DOHH2 (cell line): ENCODE measurements at regions not wholly inside any gene's neighbourhood (a gene's known extent, or its start where the extent isn't known, plus 50 kb on each side); places are given as distances from the start of the nearest gene placed in this dataset.

Source experiments
- H3F3A ChIP-seq: fragments of 200-600 bp; sonication (generic), shearing (Covaris generic); 2 replicates; pipeline ENCODE4 v1.6.0; 2016; ENCODE audit warnings: antibody characterized with exemption, mild to moderate bottlenecking; ENCODE audit not compliant: control insufficient read depth, insufficient read depth
- H3K27ac ChIP-seq: fragments of 200-600 bp; sonication (generic); 2 replicates; pipeline ENCODE4 v1.5.1; 2014; ENCODE audit warnings: low read depth, mild to moderate bottlenecking, low read length, moderate library complexity
- H3K27me3 ChIP-seq: fragments of 200-600 bp; sonication (generic); 2 replicates; pipeline ENCODE4 v1.6.1; 2014; ENCODE audit warnings: mild to moderate bottlenecking, low read length, mixed read lengths; ENCODE audit not compliant: control insufficient read depth
- H3K36me3 ChIP-seq: fragments of 200-600 bp; sonication (generic); 2 replicates; pipeline ENCODE4 v1.6.1; 2014; ENCODE audit warnings: mild to moderate bottlenecking, low read length, moderate library complexity, mixed read lengths; ENCODE audit not compliant: control insufficient read depth
- H3K4me1 ChIP-seq: fragments of 200-600 bp; sonication (generic); 2 replicates; pipeline ENCODE4 v1.6.1; 2014; ENCODE audit warnings: mild to moderate bottlenecking, low read length, mixed read lengths; ENCODE audit not compliant: control insufficient read depth
- H3K4me2 ChIP-seq: fragments of 200-600 bp; sonication (generic); 2 replicates; pipeline ENCODE4 v1.6.0; 2014; ENCODE audit warnings: mild to moderate bottlenecking, low read length, moderate library complexity
- H3K4me3 ChIP-seq: fragments of 200-600 bp; sonication (generic); 2 replicates; pipeline ENCODE4 v1.5.1; 2014; ENCODE audit warnings: mild to moderate bottlenecking, low read length, mixed read lengths
- H3K79me2 ChIP-seq: fragments of 200-600 bp; sonication (generic); 2 replicates; pipeline ENCODE4 v1.6.1; 2014; ENCODE audit warnings: mild to moderate bottlenecking, low read length, mixed read lengths; ENCODE audit not compliant: control insufficient read depth
- H3K9me2 ChIP-seq: fragments of 200-600 bp; sonication (generic); replicated peaks from 2 replicates; pipeline ENCODE4 v1.6.1; 2014; ENCODE audit warnings: mild to moderate bottlenecking, low read length, mixed read lengths; ENCODE audit not compliant: control insufficient read depth
- H3K9me3 ChIP-seq: fragments of 200-600 bp; sonication (generic); 2 replicates; pipeline ENCODE4 v1.6.1; 2014; ENCODE audit warnings: antibody characterized with exemption, low read length, mixed read lengths; ENCODE audit not compliant: control insufficient read depth, insufficient read depth
- H4K20me1 ChIP-seq: fragments of 200-600 bp; sonication (generic); 2 replicates; pipeline ENCODE4 v1.6.0; 2014; ENCODE audit warnings: low read depth, mild to moderate bottlenecking, antibody characterized with exemption, low read length, moderate library complexity; ENCODE audit not compliant: control insufficient read depth, insufficient read depth
- EZH2phosphoT487 ChIP-seq: fragments of 200-600 bp; sonication (generic); IDR thresholded peaks from 2 replicates; pipeline ENCODE4 v1.6.1; 2017; ENCODE audit warnings: borderline replicate concordance, mild to moderate bottlenecking, antibody characterized with exemption, low read length, moderate library complexity, mixed read lengths
- TF ChIP-seq, protein P1 (sequence below): fragments of 200-600 bp; sonication (generic); IDR thresholded peaks from one replicate; pipeline ENCODE4 v1.5.1; 2014; ENCODE audit warnings: antibody characterized with exemption, mild to moderate bottlenecking, low read depth, low read length; ENCODE audit not compliant: poor library complexity, severe bottlenecking

- Histone ChIP-seq H3K4me1 (peaks cover 13% of the 10 kb centered on the region), H3K27me3 (no peaks in the 10 kb centered on the region), H3K4me2 (no peak overlapping the region), H3K9me2 (no peaks in the 10 kb centered on the region), H3K4me3 (no peak overlapping the region), H3K9me3 (0 out of 2 replicates have a peak, but pooled peaks cover 3% of the 10 kb centered on the region), H3K36me3 (no peaks in the 10 kb centered on the region), H4K20me1 (no peaks in the 10 kb centered on the region), H3K79me2 (no peaks in the 10 kb centered on the region), H3F3A (no peaks in the 10 kb centered on the region), H3K27ac (no peak overlapping the region)
- TF ChIP-seq, protein P1, sequence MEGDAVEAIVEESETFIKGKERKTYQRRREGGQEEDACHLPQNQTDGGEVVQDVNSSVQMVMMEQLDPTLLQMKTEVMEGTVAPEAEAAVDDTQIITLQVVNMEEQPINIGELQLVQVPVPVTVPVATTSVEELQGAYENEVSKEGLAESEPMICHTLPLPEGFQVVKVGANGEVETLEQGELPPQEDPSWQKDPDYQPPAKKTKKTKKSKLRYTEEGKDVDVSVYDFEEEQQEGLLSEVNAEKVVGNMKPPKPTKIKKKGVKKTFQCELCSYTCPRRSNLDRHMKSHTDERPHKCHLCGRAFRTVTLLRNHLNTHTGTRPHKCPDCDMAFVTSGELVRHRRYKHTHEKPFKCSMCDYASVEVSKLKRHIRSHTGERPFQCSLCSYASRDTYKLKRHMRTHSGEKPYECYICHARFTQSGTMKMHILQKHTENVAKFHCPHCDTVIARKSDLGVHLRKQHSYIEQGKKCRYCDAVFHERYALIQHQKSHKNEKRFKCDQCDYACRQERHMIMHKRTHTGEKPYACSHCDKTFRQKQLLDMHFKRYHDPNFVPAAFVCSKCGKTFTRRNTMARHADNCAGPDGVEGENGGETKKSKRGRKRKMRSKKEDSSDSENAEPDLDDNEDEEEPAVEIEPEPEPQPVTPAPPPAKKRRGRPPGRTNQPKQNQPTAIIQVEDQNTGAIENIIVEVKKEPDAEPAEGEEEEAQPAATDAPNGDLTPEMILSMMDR, result no peak
- TF ChIP-seq EZH2phosphoT487, result no peak
Observed at GRCh38 chr2:146982393-146982846, 862.4 kb upstream of the ACVR2A start.

DNA sequence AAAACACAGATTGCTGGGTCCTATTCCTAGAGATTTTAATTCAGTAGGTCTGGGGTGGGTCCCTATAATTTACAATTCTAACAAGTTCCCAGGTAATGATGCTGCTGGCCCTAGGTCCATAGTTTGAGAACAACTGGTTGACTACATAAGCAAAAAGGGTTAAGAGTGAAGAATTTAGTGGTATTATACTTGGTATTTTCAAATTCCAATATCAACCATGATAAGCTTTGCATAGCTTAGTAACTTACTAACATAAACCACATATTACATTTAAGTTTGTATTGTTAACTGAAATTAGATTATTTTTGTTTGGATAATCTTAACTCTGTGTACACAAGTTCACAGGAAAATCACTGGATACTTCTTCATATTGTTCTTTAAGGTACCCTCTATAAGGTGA, 862.9 kb upstream of the ACVR2A start:
- Histone ChIP-seq H3K36me3 (no peaks in the 10 kb centered on the region), H3K4me1 (peaks cover 13% of the 10 kb centered on the region), H3K27me3 (no peaks in the 10 kb centered on the region), H3K9me3 (0 out of 2 replicates have a peak, but pooled peaks cover 3% of the 10 kb centered on the region), H3K9me2 (no peaks in the 10 kb centered on the region), H3K4me3 (no peak overlapping the region), H3K27ac (no peak overlapping the region), H3K4me2 (no peak overlapping the region), H4K20me1 (no peaks in the 10 kb centered on the region), H3K79me2 (no peaks in the 10 kb centered on the region), H3F3A (no peaks in the 10 kb centered on the region)
- no peak for TF ChIP-seq EZH2phosphoT487
- TF ChIP-seq, protein P1, result no peak

- no peak overlapping the region for H3K27ac ChIP-seq
Observed at GRCh38 chr2:146979746-146980145, 865.1 kb upstream of the ACVR2A start.

More at GRCh38 chr2:146979746-146980145, 865.1 kb upstream of the ACVR2A start:
- H3K4me1 ChIP-seq, result no peaks in the 10 kb centered on the region
- no peaks in the 10 kb centered on the region for H3K79me2 ChIP-seq
- no peak overlapping the region for H3K4me2 ChIP-seq
- H3K27me3 ChIP-seq, result no peaks in the 10 kb centered on the region
- H3K9me2 ChIP-seq, result no peaks in the 10 kb centered on the region
- H3F3A ChIP-seq, result no peaks in the 10 kb centered on the region
- H3K9me3 ChIP-seq, result 0 out of 2 replicates have a peak, but pooled peaks cover 3% of the 10 kb centered on the region
- no peak for TF ChIP-seq EZH2phosphoT487
- TF ChIP-seq, protein P1, result no peak
- H3K36me3 ChIP-seq, result no peaks in the 10 kb centered on the region
- no peaks in the 10 kb centered on the region for H4K20me1 ChIP-seq
- no peak overlapping the region for H3K4me3 ChIP-seq
